ENCODE measurements at regions not wholly inside any gene's neighbourhood (a gene's known extent, or its start where the extent isn't known, plus 50 kb on each side); places are given as distances from the start of the nearest gene placed in this dataset.
A peak's percentile ranks its signal among the peaks of the same experiment; 100 is the strongest.

- Histone ChIP-seq H3K4me2 (ENCODE audit: low read length) (no peak overlapping the region), H3K79me2 (ENCODE audit: insufficient read depth, low read length) (no peaks in the 10 kb centered on the region), H3K9me3 (ENCODE audit: control insufficient read depth in 1 of 2, insufficient read depth in 1 of 2, low read depth in 1 of 2, low read length in 2 of 2) (no peaks in the 10 kb centered on the region), H3K36me3 (ENCODE audit: control insufficient read depth in 1 of 2, insufficient read depth in 2 of 2, low read length in 2 of 2) (no peaks in the 10 kb centered on the region), H4K20me1 (ENCODE audit: insufficient read depth) (no peaks in the 10 kb centered on the region), H3K27me3 (ENCODE audit: insufficient read depth, low read length) (no peaks in the 10 kb centered on the region), H2AFZ (ENCODE audit: low read depth, low read length, poor library complexity, severe bottlenecking) (peak overlapping the region; percentile 53), H3K4me1 (ENCODE audit: control insufficient read depth in 1 of 2, insufficient read depth in 2 of 2, low read length in 2 of 2) (peaks cover 5 to 7% of the 10 kb centered on the region in 2 experiments; a peak in 3 of 4 replicates), H3K9me2 (ENCODE audit: insufficient read depth) (no peaks in the 10 kb centered on the region), H3K9ac (ENCODE audit: low read length) (no peak overlapping the region), H3K27ac (ENCODE audit: low read depth, low read length) (no peak overlapping the region), H3K4me3 (replicated peaks in 1 of 2; ENCODE audit: low read depth in 1 of 2, low read length in 2 of 2) (no peak overlapping the region)
- CTCF ChIA-PET: no interaction called here
- RAD21 ChIA-PET (ENCODE audit: low non-redundant PET in 1 of 2, low total read pairs in 2 of 2, uncharacterized antibody in 2 of 2, unreplicated experiment in 2 of 2): no interaction called here
- no peak for TF ChIP-seq EZH2 (IDR thresholded peaks at IDR 0.05)
- TF ChIP-seq ZBTB33 (IDR thresholded peaks at IDR 0.05; ENCODE audit: extremely low read depth, insufficient replicate concordance, low read length): no peak
- no peak for TF ChIP-seq POLR2A (IDR thresholded peaks at IDR 0.05; ENCODE audit: borderline replicate concordance, extremely low read depth, insufficient read depth, insufficient read length)
- 0 out of 2 replicates have a peak, but pooled peaks have one; percentile 27 for TF ChIP-seq FOSL1 (IDR thresholded peaks at IDR 0.05; ENCODE audit: low read depth)
- TF ChIP-seq EZH2phosphoT487 (IDR thresholded peaks at IDR 0.05; ENCODE audit: borderline replicate concordance): no peak
- DNase-seq (ENCODE audit: low read depth, low spot score): no peak
- POLR2A ChIA-PET: no interaction called here
- no TSS peak for BruUV-seq (replicated peaks)
- ATAC-seq: no peak
- intact Hi-C loops (cut with micrococcal nuclease): no loop called here
These were observed 1714.1 kb downstream of the EFNA5 start for GRCh38 chr5:105956456-105957196.

- ChIA-PET RAD21 (ENCODE audit: low non-redundant PET in 1 of 2, low total read pairs in 2 of 2, uncharacterized antibody in 2 of 2, unreplicated experiment in 2 of 2) (no interaction called here), POLR2A (no interaction called here), CTCF (no interaction called here)
- no peak for DNase-seq (ENCODE audit: low read depth, low spot score)
- Histone ChIP-seq H3K27me3 (ENCODE audit: insufficient read depth, low read length) (no peaks in the 10 kb centered on the region), H3K4me1 (ENCODE audit: control insufficient read depth in 1 of 2, insufficient read depth in 2 of 2, low read length in 2 of 2) (peaks cover 5 to 7% of the 10 kb centered on the region in 2 experiments; a peak in 3 of 4 replicates), H3K4me3 (replicated peaks in 1 of 2; ENCODE audit: low read depth in 1 of 2, low read length in 2 of 2) (no peak overlapping the region), H3K4me2 (ENCODE audit: low read length) (no peak overlapping the region), H3K79me2 (ENCODE audit: insufficient read depth, low read length) (no peaks in the 10 kb centered on the region), H4K20me1 (ENCODE audit: insufficient read depth) (no peaks in the 10 kb centered on the region), H3K27ac (ENCODE audit: low read depth, low read length) (no peak overlapping the region), H3K9me2 (ENCODE audit: insufficient read depth) (no peaks in the 10 kb centered on the region), H2AFZ (ENCODE audit: low read depth, low read length, poor library complexity, severe bottlenecking) (peak overlapping the region; percentile 78), H3K9me3 (ENCODE audit: control insufficient read depth in 1 of 2, insufficient read depth in 1 of 2, low read depth in 1 of 2, low read length in 2 of 2) (no peaks in the 10 kb centered on the region), H3K9ac (ENCODE audit: low read length) (no peak overlapping the region), H3K36me3 (ENCODE audit: control insufficient read depth in 1 of 2, insufficient read depth in 2 of 2, low read length in 2 of 2) (no peaks in the 10 kb centered on the region)
- no peak for ATAC-seq
- TF ChIP-seq POLR2AphosphoS5 (IDR thresholded peaks at IDR 0.05; ENCODE audit: low read depth, low read length) (no peak), SP1 (IDR thresholded peaks at IDR 0.05; ENCODE audit: low read depth) (no peak), TCF7L2 (IDR thresholded peaks at IDR 0.05; ENCODE audit: borderline replicate concordance, extremely low read depth, insufficient read depth, insufficient read length) (no peak), CEBPB (IDR thresholded peaks at IDR 0.05; ENCODE audit: low read depth) (no peak), CBX3 (IDR thresholded peaks at IDR 0.05; ENCODE audit: low read depth) (no peak), SIN3A (IDR thresholded peaks at IDR 0.05; ENCODE audit: low read depth) (no peak), ATF3 (IDR thresholded peaks at IDR 0.05) (no peak), MAX (IDR thresholded peaks at IDR 0.05) (no peak)
- intact Hi-C loops (cut with micrococcal nuclease): no loop called here
- BruUV-seq (replicated peaks): no TSS peak
These were observed 1716.4 kb downstream of the EFNA5 start for GRCh38 chr5:105954341-105954740.

Measured in HCT116 (cell line).